Endothelial cell (in vitro differentiated cells): ENCODE measurements at regions not wholly inside any gene's neighbourhood (a gene's known extent, or its start where the extent isn't known, plus 50 kb on each side); places are given as distances from the start of the nearest gene placed in this dataset.

Experiments
- DNase-seq: peaks from one replicate; pipeline ENCODE4 v3.0.0; 2021; ENCODE audit warnings: low spot score
- H3K27ac Mint-ChIP-seq: one replicate; pipeline ENCODE4 v1.8.0; 2021; ENCODE audit warnings: mixed read lengths, inconsistent platforms; ENCODE audit not compliant: unreplicated experiment
- H3K27me3 Mint-ChIP-seq: one replicate; pipeline ENCODE4 v1.8.0; 2021; ENCODE audit warnings: mild to moderate bottlenecking, moderate library complexity, mixed read lengths, inconsistent platforms; ENCODE audit not compliant: unreplicated experiment
- H3K36me3 Mint-ChIP-seq: one replicate; pipeline ENCODE4 v1.8.0; 2021; ENCODE audit warnings: mild to moderate bottlenecking, low read depth, mixed read lengths, inconsistent platforms; ENCODE audit not compliant: unreplicated experiment
- H3K4me1 Mint-ChIP-seq: one replicate; pipeline ENCODE4 v1.8.0; 2021; ENCODE audit warnings: mild to moderate bottlenecking, mixed read lengths, inconsistent platforms; ENCODE audit not compliant: unreplicated experiment
- H3K4me3 Mint-ChIP-seq: one replicate; pipeline ENCODE4 v1.8.0; 2021; ENCODE audit warnings: mild to moderate bottlenecking, mixed read lengths, inconsistent platforms; ENCODE audit not compliant: unreplicated experiment
- H3K9me3 Mint-ChIP-seq: one replicate; pipeline ENCODE4 v1.8.0; 2021; ENCODE audit warnings: mixed read lengths, inconsistent platforms; ENCODE audit not compliant: unreplicated experiment
- TF ChIP-seq, protein P1 (sequence below): fragments of 200-600 bp; sonication (generic); IDR thresholded peaks from one replicate; pipeline ENCODE4 v1.5.0; 2021; ENCODE audit warnings: antibody characterized with exemption; ENCODE audit not compliant: unreplicated experiment

DNA sequence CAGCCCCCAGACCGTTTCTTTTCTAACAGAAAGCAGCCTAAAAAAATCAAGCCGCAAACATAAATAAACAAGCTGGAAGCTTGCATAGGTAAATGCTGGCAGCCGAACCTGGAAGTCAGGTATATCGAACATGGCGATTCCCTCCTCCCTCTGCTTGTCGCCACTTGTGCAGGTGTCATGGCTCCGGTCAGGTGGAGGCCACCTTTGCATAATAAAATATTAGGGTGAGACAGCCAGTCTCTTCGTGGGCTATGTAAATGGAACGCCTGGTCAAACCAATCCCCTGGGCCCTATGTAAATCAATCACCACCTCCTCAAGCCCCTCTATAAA, 223.9 kb upstream of the DAAM1 start:
- Mint-ChIP-seq H3K4me3 (no peak overlapping the region), H3K27ac (no peak overlapping the region), H3K9me3 (no peaks in the 10 kb centered on the region), H3K36me3 (no peaks in the 10 kb centered on the region), H3K27me3 (peaks cover 4% of the 10 kb centered on the region), H3K4me1 (no peaks in the 10 kb centered on the region)
- TF ChIP-seq, protein P1, sequence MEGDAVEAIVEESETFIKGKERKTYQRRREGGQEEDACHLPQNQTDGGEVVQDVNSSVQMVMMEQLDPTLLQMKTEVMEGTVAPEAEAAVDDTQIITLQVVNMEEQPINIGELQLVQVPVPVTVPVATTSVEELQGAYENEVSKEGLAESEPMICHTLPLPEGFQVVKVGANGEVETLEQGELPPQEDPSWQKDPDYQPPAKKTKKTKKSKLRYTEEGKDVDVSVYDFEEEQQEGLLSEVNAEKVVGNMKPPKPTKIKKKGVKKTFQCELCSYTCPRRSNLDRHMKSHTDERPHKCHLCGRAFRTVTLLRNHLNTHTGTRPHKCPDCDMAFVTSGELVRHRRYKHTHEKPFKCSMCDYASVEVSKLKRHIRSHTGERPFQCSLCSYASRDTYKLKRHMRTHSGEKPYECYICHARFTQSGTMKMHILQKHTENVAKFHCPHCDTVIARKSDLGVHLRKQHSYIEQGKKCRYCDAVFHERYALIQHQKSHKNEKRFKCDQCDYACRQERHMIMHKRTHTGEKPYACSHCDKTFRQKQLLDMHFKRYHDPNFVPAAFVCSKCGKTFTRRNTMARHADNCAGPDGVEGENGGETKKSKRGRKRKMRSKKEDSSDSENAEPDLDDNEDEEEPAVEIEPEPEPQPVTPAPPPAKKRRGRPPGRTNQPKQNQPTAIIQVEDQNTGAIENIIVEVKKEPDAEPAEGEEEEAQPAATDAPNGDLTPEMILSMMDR, result no peak
- no peak for DNase-seq

DNA sequence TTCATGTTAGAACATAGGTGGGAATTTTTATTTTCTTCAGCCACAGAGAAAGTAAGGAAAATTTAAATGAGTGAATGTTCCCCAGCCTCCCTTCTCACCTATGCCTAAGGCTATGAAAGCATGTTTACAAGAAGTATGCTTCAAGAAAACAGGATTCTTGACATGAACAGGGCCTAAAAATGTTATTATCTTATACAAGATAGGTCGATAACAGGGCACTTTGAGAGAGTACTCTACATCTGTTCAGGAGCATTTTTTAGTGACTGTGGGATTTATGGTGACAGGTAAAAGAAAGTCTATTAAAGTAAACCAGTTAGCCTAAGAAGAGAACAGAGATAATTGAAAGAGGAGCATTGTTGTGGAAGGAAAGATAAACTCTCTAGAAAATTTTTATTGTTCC, 222.9 kb upstream of the DAAM1 start:
- peaks cover 2% of the 10 kb centered on the region for H3K4me1 Mint-ChIP-seq
- no peak for DNase-seq
- peaks cover 4% of the 10 kb centered on the region for H3K27me3 Mint-ChIP-seq
- H3K27ac Mint-ChIP-seq, result no peak overlapping the region
- no peaks in the 10 kb centered on the region for H3K9me3 Mint-ChIP-seq
- no peak overlapping the region for H3K4me3 Mint-ChIP-seq
- no peaks in the 10 kb centered on the region for H3K36me3 Mint-ChIP-seq
- TF ChIP-seq, protein P1, result no peak

DNA sequence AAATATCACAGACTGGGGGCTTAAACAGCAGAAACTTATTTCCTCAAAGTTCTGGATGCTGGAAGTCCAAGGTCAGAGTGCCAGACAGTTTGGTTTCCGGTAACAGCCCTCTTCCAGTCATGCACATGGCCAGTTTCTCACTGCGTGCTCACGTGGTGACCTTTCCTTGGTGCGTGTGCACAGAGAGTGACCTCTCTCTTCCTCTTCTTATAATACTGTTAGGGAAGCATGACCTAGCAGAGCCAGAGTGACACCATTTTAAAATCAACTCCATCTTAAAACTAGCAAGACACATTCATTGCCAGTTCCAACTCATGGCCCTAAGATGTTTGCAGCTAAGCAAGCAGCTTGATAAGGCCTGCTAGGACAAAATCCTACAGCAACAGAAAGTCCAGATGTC, 221.5 kb upstream of the DAAM1 start:
- TF ChIP-seq, protein P1, result no peak
- Mint-ChIP-seq H3K4me3 (no peak overlapping the region), H3K27me3 (peaks cover 1% of the 10 kb centered on the region), H3K4me1 (peaks cover 2% of the 10 kb centered on the region), H3K9me3 (no peaks in the 10 kb centered on the region), H3K27ac (no peak overlapping the region), H3K36me3 (no peaks in the 10 kb centered on the region)
- DNase-seq, result no peak

DNA sequence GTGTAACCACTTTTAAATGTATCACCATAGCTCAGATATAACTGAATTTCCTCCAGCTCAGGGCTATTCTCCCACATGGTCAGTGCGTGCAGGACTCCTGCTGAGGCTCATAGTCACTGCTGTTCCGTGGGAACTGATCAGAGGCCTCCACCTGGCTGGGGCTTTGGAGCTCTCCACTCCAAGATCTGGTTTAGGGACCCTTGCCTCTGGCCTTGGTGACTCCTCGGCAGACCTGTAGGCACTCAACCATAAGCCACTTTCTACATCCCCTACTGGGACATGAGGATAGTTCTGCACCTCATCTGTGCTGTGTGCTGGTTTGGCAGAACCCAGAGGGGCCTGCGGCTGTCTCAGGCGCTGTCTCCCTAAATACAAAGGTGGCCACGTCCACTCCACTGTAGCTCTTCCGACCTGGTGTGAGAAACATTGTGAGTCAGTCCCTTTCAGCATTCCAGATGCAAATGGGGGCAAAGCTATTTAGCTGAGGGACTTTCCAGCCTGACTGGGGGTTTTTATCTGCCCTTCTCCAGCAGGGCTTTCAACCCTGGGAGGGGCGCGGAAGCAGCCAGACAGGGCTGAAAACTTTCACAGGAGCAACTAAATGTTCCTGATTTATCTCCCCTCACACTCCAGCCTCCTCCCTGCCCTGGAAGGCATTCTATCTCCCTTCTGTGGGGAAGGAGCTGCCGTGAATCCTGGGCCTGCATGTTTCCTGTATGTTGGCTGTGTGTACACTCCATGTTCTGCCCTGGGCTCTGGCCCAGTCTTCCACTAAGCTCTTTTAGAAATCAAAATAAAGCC, 218.3 kb upstream of the DAAM1 start:
- no peak for DNase-seq
- Mint-ChIP-seq H3K27ac (no peak overlapping the region), H3K4me1 (peaks cover 2% of the 10 kb centered on the region)

More for the DNA sequence above, 218.3 kb upstream of the DAAM1 start:
- TF ChIP-seq, protein P1, result no peak
- H3K9me3 Mint-ChIP-seq, result no peaks in the 10 kb centered on the region
- H3K27me3 Mint-ChIP-seq, result peaks cover 1% of the 10 kb centered on the region
- no peaks in the 10 kb centered on the region for H3K36me3 Mint-ChIP-seq
- no peak overlapping the region for H3K4me3 Mint-ChIP-seq
